Endothelial cell of umbilical vein (primary cell): ENCODE measurements at regions not wholly inside any gene's neighbourhood (a gene's known extent, or its start where the extent isn't known, plus 50 kb on each side); places are given as distances from the start of the nearest gene placed in this dataset.

Experiments used
- BruUV-seq: library from RNA; stranded (reverse); fragments of 400-500 nt; replicated peaks from 2 replicates; lab custom pipeline; 2021; lab: Mats Ljungman, UMichigan
- CTCF ChIA-PET: fragments of 300-600, 350-600 bp; sonication (Branson Sonifier 250); formaldehyde crosslinking; loops from one replicate; lab custom pipeline; 2021; ENCODE audit warnings: antibody characterized with exemption, inconsistent platforms; lab: Charles Lee
- POLR2A ChIA-PET: fragments of 300-600, 350-600 bp; sonication (Branson Sonifier 250); formaldehyde crosslinking; loops from one replicate; lab custom pipeline; 2021; ENCODE audit warnings: antibody characterized with exemption, inconsistent platforms; lab: Charles Lee
- DNase-seq: peaks from one replicate; pipeline ENCODE4 v3.0.0-alpha.2; 2011; ENCODE audit warnings: low read depth, low spot score
- FAIRE-seq: peaks from 2 replicates; lab custom pipeline; 2011; peaks lifted over from hg19 to GRCh38; lab: Jason Lieb, UNC
- H2AFZ ChIP-seq: 2 replicates; pipeline ENCODE4 v1.6.0; 2012; ENCODE audit warnings: low read depth, low read length, control low read depth, inconsistent platforms
- H3K27ac ChIP-seq: 2 replicates; pipeline ENCODE4 v1.5.1; 2011; ENCODE audit warnings: low read depth, mild to moderate bottlenecking, control low read depth, low read length, moderate library complexity; ENCODE audit not compliant: insufficient read depth
- H3K27me3 ChIP-seq, 2 experiments: 2 replicates each; pipeline versions ENCODE4 v1.6.0 to v1.6.1; 2011; ENCODE audit warnings: low read length in 2 of 2, mixed read lengths in 1 of 2; ENCODE audit not compliant: control insufficient read depth in 2 of 2, insufficient read depth in 2 of 2
- H3K36me3 ChIP-seq, 2 experiments: 2 replicates in 1 of 2; 3 replicates in 1 of 2; pipeline ENCODE4 v1.5.1; 2011; ENCODE audit warnings: low read length in 2 of 2, mild to moderate bottlenecking in 1 of 2, moderate library complexity in 1 of 2; ENCODE audit not compliant: control insufficient read depth in 2 of 2, insufficient read depth in 2 of 2; ENCODE audit errors: extremely low read depth in 1 of 2
- H3K4me1 ChIP-seq: 3 replicates; pipeline ENCODE4 v1.5.1; 2011; ENCODE audit warnings: mild to moderate bottlenecking, low read length; ENCODE audit not compliant: control insufficient read depth, insufficient read depth; ENCODE audit errors: extremely low read depth
- H3K4me2 ChIP-seq: 2 replicates; pipeline ENCODE4 v1.6.1; 2011; ENCODE audit warnings: low read length, control low read depth, mixed read lengths; ENCODE audit not compliant: insufficient read depth
- H3K4me3 ChIP-seq, 3 experiments: fragments of 200-600 bp in 1 of 3; sonication (generic), shearing (Covaris generic) in 1 of 3; replicated peaks in 1 of 3; 2 replicates each; pipeline ENCODE4 v1.5.1; 2011 to 2016; ENCODE audit warnings: control low read depth in 3 of 3, low read length in 3 of 3, mild to moderate bottlenecking in 2 of 3, inconsistent platforms in 1 of 3, low read depth in 1 of 3, moderate library complexity in 1 of 3; ENCODE audit not compliant: insufficient read depth in 1 of 3
- H3K79me2 ChIP-seq: 2 replicates; pipeline ENCODE4 v1.6.0; 2012; ENCODE audit warnings: low read length, inconsistent platforms; ENCODE audit not compliant: control insufficient read depth, insufficient read depth
- H3K9ac ChIP-seq: replicated peaks from 2 replicates; pipeline ENCODE3; 2011; ENCODE audit warnings: low read length, control low read depth; ENCODE audit not compliant: insufficient read depth; ENCODE audit errors: extremely low read depth
- H3K9me1 ChIP-seq: replicated peaks from 3 replicates; pipeline ENCODE4 v1.6.0; 2011; ENCODE audit warnings: mild to moderate bottlenecking, low read length; ENCODE audit not compliant: control insufficient read depth, insufficient read depth; ENCODE audit errors: extremely low read depth
- H3K9me3 ChIP-seq: replicated peaks from 2 replicates; pipeline ENCODE4 v1.5.1; 2012; ENCODE audit warnings: low read length, inconsistent platforms; ENCODE audit not compliant: control insufficient read depth, insufficient read depth
- H4K20me1 ChIP-seq: replicated peaks from 2 replicates; pipeline ENCODE3; 2011; ENCODE audit warnings: mild to moderate bottlenecking, low read length; ENCODE audit not compliant: control insufficient read depth, insufficient read depth; ENCODE audit errors: extremely low read depth
- CTCF ChIP-seq, 2 donors: IDR thresholded peaks; 1 replicate in 1 of 2; 2 replicates in 1 of 2; pipeline ENCODE4 v1.5.1; 2011; ENCODE audit warnings: low read length in 2 of 2, mild to moderate bottlenecking in 2 of 2, moderate library complexity in 2 of 2, control low read depth in 1 of 2, inconsistent platforms in 1 of 2, low read depth in 1 of 2; ENCODE audit not compliant: insufficient read depth in 1 of 2; ENCODE audit errors: extremely low read depth in 1 of 2
- EZH2 ChIP-seq: IDR thresholded peaks from 2 replicates; pipeline ENCODE4 v1.6.1; 2012; ENCODE audit warnings: borderline replicate concordance, low read depth, mild to moderate bottlenecking, moderate library complexity, low read length, inconsistent platforms; ENCODE audit not compliant: severe bottlenecking
- FOS ChIP-seq: IDR thresholded peaks from 2 replicates; pipeline ENCODE4 v1.6.1; 2011; ENCODE audit warnings: mild to moderate bottlenecking, low read length, moderate library complexity, borderline replicate concordance; ENCODE audit not compliant: insufficient read depth
- GATA2 ChIP-seq: IDR thresholded peaks from 2 replicates; pipeline ENCODE4 v1.7.0; 2011; ENCODE audit warnings: low read depth, mild to moderate bottlenecking, moderate library complexity, mixed read lengths, low read length; ENCODE audit not compliant: insufficient read length, insufficient read depth
- JUN ChIP-seq: IDR thresholded peaks from 2 replicates; pipeline ENCODE4 v1.6.1; 2011; ENCODE audit warnings: borderline replicate concordance, low read depth; ENCODE audit not compliant: insufficient read length, insufficient read depth
- MAX ChIP-seq: IDR thresholded peaks from 2 replicates; pipeline ENCODE4 v1.6.1; 2011; ENCODE audit not compliant: insufficient read depth, insufficient read length
- MYC ChIP-seq: IDR thresholded peaks from one replicate; pipeline ENCODE4 v1.6.1; 2011; ENCODE audit warnings: mild to moderate bottlenecking, low read depth, low read length
- POLR2A ChIP-seq: IDR thresholded peaks from 2 replicates; pipeline ENCODE4 v1.6.1; 2012; ENCODE audit warnings: low read depth, mild to moderate bottlenecking, control low read depth, low read length
- POLR2AphosphoS5 ChIP-seq: IDR thresholded peaks from 2 replicates; pipeline ENCODE4 v1.6.1; 2012; ENCODE audit warnings: low read depth, mild to moderate bottlenecking, control low read depth, low read length, moderate library complexity; ENCODE audit not compliant: insufficient read depth
- dilution Hi-C: fragments of 300-500 bp; cut with MboI; formaldehyde crosslinking; loops from one replicate; pipeline ENCODE4 v1.15.0; 2019; ENCODE audit warnings: low sequenced_read_pairs; ENCODE audit not compliant: extremely low pct_ligation_motif_present
- intact Hi-C: fragments of 100-400 bp; cut with micrococcal nuclease; formaldehyde crosslinking; loops from one replicate; pipeline ENCODE4 v1.10.0; 2022

GRCh38 chr3:193929373-193929772, 206.6 kb upstream of the HES1 start:
- BruUV-seq = no TSS peak
- FAIRE-seq = no peak
- dilution Hi-C loops = no loop called here
- Histone ChIP-seq H3K4me1 (no peaks in the 10 kb centered on the region), H3K9ac (no peak overlapping the region), H3K4me3 (no peak overlapping the region), H3K79me2 (no peaks in the 10 kb centered on the region), H3K4me2 (no peak overlapping the region), H3K27ac (no peak overlapping the region), H3K36me3 (no peaks in the 10 kb centered on the region), H2AFZ (no peak overlapping the region), H4K20me1 (no peaks in the 10 kb centered on the region), H3K27me3 (peaks cover 9 to 10% of the 10 kb centered on the region in 2 experiments), H3K9me3 (no peaks in the 10 kb centered on the region), H3K9me1 (no peaks in the 10 kb centered on the region)
- TF ChIP-seq CTCF (IDR thresholded peaks at IDR 0.05; ENCODE audit: extremely low read depth in 1 of 2, insufficient read depth in 1 of 2, low read depth in 1 of 2, low read length in 2 of 2) (no peak), MAX (no peak), POLR2A (no peak), POLR2AphosphoS5 (no peak), GATA2 (no peak), EZH2 (no peak), FOS (no peak), JUN (no peak), MYC (no peak)
- ChIA-PET POLR2A (no interaction called here), CTCF (interaction anchor here (0.6 to 1.3 kb wide), 2 partner anchors 14 to 262 kb away, joined by 3 read pairs; no protein-coding TSS in a partner anchor)
- DNase-seq = no peak
- intact Hi-C loops = no loop called here
